Upper lobe of left lung (tissue), 6 donors: ENCODE measurements at regions not wholly inside any gene's neighbourhood (a gene's known extent, or its start where the extent isn't known, plus 50 kb on each side); places are given as distances from the start of the nearest gene placed in this dataset.

Source experiments
- ATAC-seq, 2 donors: fragments of 200-7000 bp; cut with Tn5 transposase; one replicate each; pipeline ENCODE4 v1.9.1; 2022; ENCODE audit warnings: mild to moderate bottlenecking in 2 of 2, moderate library complexity in 2 of 2; ENCODE audit not compliant: low FRiP score in 2 of 2
- DNase-seq, 2 donors: peaks; one replicate each; pipeline ENCODE4 v3.0.0-alpha.2; 2019 to 2020
- H3K27ac ChIP-seq, 4 donors: fragments of 200-600 bp; sonication (generic); one replicate each; pipeline ENCODE4 v1.5.1; 2016 to 2019
- H3K27me3 ChIP-seq, 4 donors: fragments of 200-600 bp; sonication (generic); one replicate each; pipeline ENCODE4 v1.5.1; 2017 to 2019
- H3K36me3 ChIP-seq, 4 donors: fragments of 200-600 bp; sonication (generic); one replicate each; pipeline ENCODE4 v1.5.1; 2016 to 2019
- H3K4me1 ChIP-seq, 4 donors: fragments of 200-600 bp; sonication (generic); one replicate each; pipeline ENCODE4 v1.5.1; 2018 to 2019
- H3K4me3 ChIP-seq, 4 donors: fragments of 200-600 bp; sonication (generic); one replicate each; pipeline ENCODE4 v1.5.1; 2017 to 2019; ENCODE audit warnings: mild to moderate bottlenecking in 2 of 4, moderate library complexity in 1 of 4
- H3K9me3 ChIP-seq, 4 donors: fragments of 200-600 bp; sonication (generic); one replicate each; pipeline ENCODE4 v1.5.1; 2018 to 2019
- EP300 ChIP-seq, 4 donors: sonication (generic); formaldehyde crosslinking; IDR thresholded peaks; one replicate each; pipeline ENCODE4 v1.5.1; 2017; ENCODE audit warnings: antibody characterized with exemption in 4 of 4, control low read depth in 2 of 4
- POLR2A ChIP-seq, 4 donors: fragments of 450-650 bp; IDR thresholded peaks; one replicate each; pipeline ENCODE4 v1.5.1; 2016 to 2017; ENCODE audit warnings: antibody characterized with exemption in 4 of 4, mild to moderate bottlenecking in 2 of 4
- POLR2AphosphoS5 ChIP-seq, 2 donors: sonication (generic); formaldehyde crosslinking; IDR thresholded peaks; one replicate each; pipeline ENCODE4 v1.5.1; 2017; ENCODE audit warnings: antibody characterized with exemption in 2 of 2
- whole genome bisulfite sequencing, 2 donors: methylation state at CpG; one replicate each; pipeline ENCODE4 v1.1.5; 2017 to 2018; 5-methylcytosine and 5-hydroxymethylcytosine counted together
- TF ChIP-seq, protein P1 (sequence below), 6 experiments: fragments of 450-650 bp in 4 of 6; fragments of 200-600 bp in 2 of 6; sonication (generic) in 2 of 6; IDR thresholded peaks; one replicate each; pipeline ENCODE4 v1.5.1; 2016 to 2019; ENCODE audit warnings: antibody characterized with exemption in 6 of 6
- donor health status: DM: no; HTN: no; CAD: no; lungs with moderate emphysema.
- donor health status: DM: no; HTN: yes; CAD: no; lungs with severe emphysema.

GRCh38 chr10:117476281-117476680 is 66.3 kb upstream of the EMX2 start:
- Histone ChIP-seq H3K27ac (no peak overlapping the region), H3K4me1 (no peaks in the 10 kb centered on the region), H3K9me3 (no peaks in the 10 kb centered on the region), H3K36me3 (no peaks in the 10 kb centered on the region), H3K4me3 (no peak overlapping the region), H3K27me3 (no peaks in the 10 kb centered on the region)
- 86 to 95% methylated on average over 2 of the region's 2 CpGs for WGBS, 2 donors
- ATAC-seq (no peak), DNase-seq (no peak)
- TF ChIP-seq POLR2AphosphoS5 (IDR thresholded peaks at IDR 0.05) = no peak
- no peak for TF ChIP-seq POLR2A (IDR thresholded peaks at IDR 0.05)
- no peak for TF ChIP-seq EP300 (IDR thresholded peaks at IDR 0.05)

- DNase-seq = no peak
- TF ChIP-seq, protein P1, sequence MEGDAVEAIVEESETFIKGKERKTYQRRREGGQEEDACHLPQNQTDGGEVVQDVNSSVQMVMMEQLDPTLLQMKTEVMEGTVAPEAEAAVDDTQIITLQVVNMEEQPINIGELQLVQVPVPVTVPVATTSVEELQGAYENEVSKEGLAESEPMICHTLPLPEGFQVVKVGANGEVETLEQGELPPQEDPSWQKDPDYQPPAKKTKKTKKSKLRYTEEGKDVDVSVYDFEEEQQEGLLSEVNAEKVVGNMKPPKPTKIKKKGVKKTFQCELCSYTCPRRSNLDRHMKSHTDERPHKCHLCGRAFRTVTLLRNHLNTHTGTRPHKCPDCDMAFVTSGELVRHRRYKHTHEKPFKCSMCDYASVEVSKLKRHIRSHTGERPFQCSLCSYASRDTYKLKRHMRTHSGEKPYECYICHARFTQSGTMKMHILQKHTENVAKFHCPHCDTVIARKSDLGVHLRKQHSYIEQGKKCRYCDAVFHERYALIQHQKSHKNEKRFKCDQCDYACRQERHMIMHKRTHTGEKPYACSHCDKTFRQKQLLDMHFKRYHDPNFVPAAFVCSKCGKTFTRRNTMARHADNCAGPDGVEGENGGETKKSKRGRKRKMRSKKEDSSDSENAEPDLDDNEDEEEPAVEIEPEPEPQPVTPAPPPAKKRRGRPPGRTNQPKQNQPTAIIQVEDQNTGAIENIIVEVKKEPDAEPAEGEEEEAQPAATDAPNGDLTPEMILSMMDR (IDR thresholded peaks at IDR 0.05) = no peak
- TF ChIP-seq POLR2A (IDR thresholded peaks at IDR 0.05) (no peak), POLR2AphosphoS5 (IDR thresholded peaks at IDR 0.05) (no peak), EP300 (IDR thresholded peaks at IDR 0.05) (no peak)
- Histone ChIP-seq H3K36me3 (no peaks in the 10 kb centered on the region), H3K9me3 (no peaks in the 10 kb centered on the region), H3K27me3 (no peaks in the 10 kb centered on the region), H3K4me1 (no peaks in the 10 kb centered on the region), H3K4me3 (no peak overlapping the region), H3K27ac (no peak overlapping the region)
- no peak for ATAC-seq
- 63 to 68% methylated on average over 3 of the region's 3 CpGs for WGBS, 2 donors
Measured at GRCh38 chr10:117472872-117473271, 69.7 kb upstream of the EMX2 start.

DNA sequence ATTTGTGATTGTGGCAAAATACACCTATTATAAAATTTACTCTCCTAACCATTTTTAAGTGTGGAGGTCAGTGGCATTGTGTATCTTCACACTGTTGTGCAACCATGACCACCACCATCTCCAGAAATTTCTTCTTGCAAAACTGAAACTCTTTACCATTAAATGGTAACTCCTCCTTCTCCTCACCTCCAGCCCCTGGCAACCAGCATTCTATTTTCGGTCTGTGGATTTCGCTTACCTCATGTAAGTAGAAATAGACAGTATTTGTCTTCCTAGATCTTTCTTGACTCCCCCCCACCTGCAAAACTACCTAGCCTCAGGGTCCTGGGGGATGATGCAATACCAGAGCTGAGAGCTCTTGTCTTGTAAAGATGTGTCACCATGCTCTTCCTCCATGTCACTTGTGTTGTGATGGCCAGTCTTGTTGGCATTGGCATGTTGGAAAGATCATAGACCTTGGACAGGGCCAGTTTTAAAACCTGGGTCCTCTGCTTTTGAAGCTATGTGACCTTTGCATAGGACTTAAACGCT is 71.1 kb upstream of the EMX2 start:
- Histone ChIP-seq H3K4me3 (no peak overlapping the region), H3K27ac (no peak overlapping the region), H3K27me3 (no peaks in the 10 kb centered on the region), H3K9me3 (no peaks in the 10 kb centered on the region), H3K36me3 (no peaks in the 10 kb centered on the region), H3K4me1 (no peaks in the 10 kb centered on the region)
- TF ChIP-seq POLR2AphosphoS5 (IDR thresholded peaks at IDR 0.05) (no peak), EP300 (IDR thresholded peaks at IDR 0.05) (no peak)
- TF ChIP-seq, protein P1 (IDR thresholded peaks at IDR 0.05) = no peak
- DNase-seq (no peak), ATAC-seq (no peak)
- WGBS, 2 donors = 88 to 93% methylated on average over 3 of the region's 3 CpGs

DNA sequence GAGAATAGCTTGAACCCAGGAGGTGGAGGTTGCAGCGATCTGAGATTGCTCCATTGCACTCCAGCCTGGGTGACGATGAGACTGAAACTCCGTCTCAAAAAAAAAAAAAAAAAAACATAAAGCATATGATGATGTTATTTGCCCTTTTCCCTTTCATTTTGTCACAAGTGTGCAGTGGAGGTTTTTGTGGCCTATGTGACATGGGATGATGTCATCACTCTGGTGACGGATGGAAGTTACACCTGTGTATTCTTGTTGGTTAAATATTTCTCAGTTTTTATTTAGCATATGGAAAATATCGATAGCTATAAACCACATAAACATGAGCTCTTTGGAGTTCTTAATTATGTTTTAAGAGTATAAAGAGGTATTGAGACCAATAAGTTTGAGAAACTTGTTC is 71.8 kb upstream of the EMX2 start:
- H3K4me1 ChIP-seq = no peaks in the 10 kb centered on the region
- 63 to 69% methylated on average over 5 of the region's 5 CpGs for WGBS, 2 donors
- H3K4me3 ChIP-seq = no peak overlapping the region
- ATAC-seq (no peak), DNase-seq (no peak)
- no peak overlapping the region for H3K27ac ChIP-seq
- H3K9me3 ChIP-seq = no peaks in the 10 kb centered on the region
- no peaks in the 10 kb centered on the region for H3K36me3 ChIP-seq
- TF ChIP-seq POLR2A (IDR thresholded peaks at IDR 0.05) (no peak), POLR2AphosphoS5 (IDR thresholded peaks at IDR 0.05) (no peak), EP300 (IDR thresholded peaks at IDR 0.05) (no peak)
- TF ChIP-seq, protein P1 (IDR thresholded peaks at IDR 0.05) = no peak
- no peaks in the 10 kb centered on the region for H3K27me3 ChIP-seq

DNA sequence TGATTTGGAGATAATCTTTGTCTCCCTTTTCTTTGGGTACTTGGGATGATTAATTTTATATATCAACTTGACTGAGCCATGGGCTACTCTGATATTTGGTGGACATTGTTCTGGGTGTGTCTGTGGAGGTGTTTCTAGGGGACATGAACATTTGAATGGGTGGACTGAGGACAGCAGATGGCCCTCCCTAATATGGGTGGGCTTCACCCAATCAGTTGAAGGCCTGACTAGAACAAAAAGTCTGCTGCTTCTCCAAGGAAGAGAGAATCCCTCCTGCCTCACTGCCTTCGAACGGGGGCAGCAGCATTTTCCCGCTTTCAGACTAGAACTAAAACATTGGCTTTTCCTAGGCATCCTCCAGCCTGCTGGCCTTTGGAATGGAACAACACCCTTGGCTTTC is 73.9 kb upstream of the EMX2 start:
- WGBS, 2 donors = 95 to 97% methylated on average over 3 of the region's 3 CpGs
- DNase-seq = no peak
- no peak for TF ChIP-seq EP300 (IDR thresholded peaks at IDR 0.05)
- no peak for TF ChIP-seq POLR2AphosphoS5 (IDR thresholded peaks at IDR 0.05)
- TF ChIP-seq, protein P1 (IDR thresholded peaks at IDR 0.05) = no peak
- TF ChIP-seq POLR2A (IDR thresholded peaks at IDR 0.05) = no peak
- Histone ChIP-seq H3K9me3 (no peaks in the 10 kb centered on the region), H3K36me3 (no peaks in the 10 kb centered on the region), H3K27me3 (no peaks in the 10 kb centered on the region), H3K27ac (no peak overlapping the region), H3K4me1 (no peaks in the 10 kb centered on the region), H3K4me3 (no peak overlapping the region)
- no peak for ATAC-seq
